GM19463 (cell line): ENCODE measurements at regions not wholly inside any gene's neighbourhood (a gene's known extent, or its start where the extent isn't known, plus 50 kb on each side); places are given as distances from the start of the nearest gene placed in this dataset.

Experiments
- ATAC-seq: cut with Tn5 transposase; IDR thresholded peaks from one replicate; pipeline ENCODE4 v1.9.1; 2021; ENCODE audit warnings: mild to moderate bottlenecking, moderate library complexity; ENCODE audit not compliant: unreplicated experiment

DNA sequence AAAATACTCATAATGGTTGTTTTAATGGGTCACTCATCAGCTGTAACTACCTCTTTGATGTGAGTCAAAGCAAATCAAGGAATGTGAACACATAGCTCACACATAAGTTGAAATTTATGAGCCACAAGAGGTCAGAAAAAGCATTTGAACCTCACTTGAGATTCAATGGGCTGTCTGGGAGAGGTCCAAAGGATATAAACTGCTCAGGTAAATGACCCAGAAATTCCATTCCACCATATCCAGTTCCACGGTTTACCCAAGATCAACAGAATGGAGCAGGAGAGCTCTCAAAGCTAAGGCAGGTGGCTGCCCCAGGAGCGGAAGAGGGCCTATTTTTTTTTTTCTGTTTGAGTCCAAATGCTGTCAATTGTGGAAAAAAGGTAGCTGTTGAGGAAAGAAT lies 464.1 kb downstream of the TNS1 start:
- ATAC-seq: no peak

DNA sequence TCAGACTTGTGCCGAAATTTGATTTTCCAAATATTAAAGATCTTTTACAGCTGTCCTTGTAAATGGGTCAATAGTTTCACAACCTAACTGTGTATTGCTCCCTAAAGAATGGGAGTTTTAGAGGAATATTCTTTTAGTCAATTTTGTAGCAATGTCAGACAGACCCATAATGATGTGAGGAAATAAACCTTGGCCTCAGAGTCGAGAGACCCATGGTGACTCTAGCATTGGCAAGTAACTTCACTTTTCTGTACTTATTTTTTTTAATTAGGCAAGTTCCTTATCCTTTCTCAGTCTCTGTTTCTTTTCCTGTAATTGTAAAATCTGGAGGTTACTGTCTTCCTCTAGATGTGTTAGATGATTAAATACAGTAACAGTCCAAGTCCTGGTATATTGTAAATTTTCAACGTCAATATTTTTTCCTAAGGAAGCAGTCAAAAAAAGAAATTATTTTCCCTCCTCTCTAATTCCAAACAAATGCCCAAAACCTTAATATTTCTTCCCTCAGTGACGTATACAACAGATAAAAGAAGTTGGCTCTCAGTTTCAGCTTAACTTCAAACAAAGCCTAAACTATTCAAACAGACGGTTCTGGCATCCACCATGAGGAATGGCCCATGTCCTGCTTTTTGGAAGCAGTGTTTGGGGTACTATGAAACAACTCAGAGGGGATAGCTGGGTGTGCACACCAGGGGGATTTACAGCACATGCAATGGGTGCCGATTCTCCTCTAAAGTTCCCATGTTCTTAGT lies 466.7 kb downstream of the TNS1 start:
- ATAC-seq: no peak

DNA sequence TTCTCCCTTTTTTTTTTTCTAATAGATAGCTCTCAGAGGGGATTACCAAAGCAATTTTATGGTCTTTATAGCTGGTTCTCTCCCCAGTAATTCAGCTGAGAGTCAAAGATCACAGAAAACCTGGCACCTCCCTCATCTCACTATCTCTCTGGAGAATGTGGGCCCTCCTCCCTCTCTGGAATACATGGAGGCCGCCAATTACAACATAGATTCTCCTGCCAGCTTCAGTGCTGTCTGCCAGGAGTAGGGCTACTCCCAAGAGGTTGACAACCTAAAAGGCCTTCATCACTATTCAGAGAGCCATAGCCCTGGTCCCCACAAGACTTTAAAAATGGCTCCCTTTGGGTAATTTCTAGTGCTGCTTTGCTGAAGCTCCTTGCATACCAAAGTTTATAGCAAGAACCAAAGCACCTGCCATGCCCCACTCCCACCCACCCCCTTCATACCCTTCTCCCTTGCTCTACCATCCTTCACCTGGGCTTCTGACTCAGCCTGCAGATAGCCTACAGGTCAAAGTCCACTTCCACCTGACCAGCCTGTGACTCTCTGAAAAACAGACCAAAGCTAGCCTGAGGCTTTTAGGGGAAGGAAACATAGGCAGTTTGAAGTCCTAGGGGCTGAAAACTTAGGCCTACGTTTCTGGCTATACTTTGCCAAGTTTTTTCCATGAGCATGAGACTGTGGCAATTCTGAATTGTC lies 472.3 kb downstream of the TNS1 start:
- no peak for ATAC-seq

DNA sequence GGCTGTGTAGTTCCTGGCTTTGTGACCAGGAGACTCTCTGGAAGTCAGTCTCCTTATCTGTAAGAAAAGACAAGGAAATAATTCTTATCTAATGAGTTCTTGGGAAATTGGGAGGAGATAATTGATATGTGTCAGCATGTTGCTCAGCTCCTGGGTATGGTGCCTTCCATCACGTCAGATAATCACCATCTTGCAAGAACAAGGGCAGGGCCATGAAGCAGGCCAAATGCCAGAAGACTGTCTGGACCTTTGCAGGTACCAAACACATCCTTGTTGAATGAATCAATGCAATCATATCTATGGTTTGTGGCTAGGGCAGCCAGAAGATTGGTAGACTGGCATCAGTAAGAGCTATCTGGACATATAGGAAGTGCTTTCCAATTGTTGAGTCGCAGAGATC lies 473.5 kb downstream of the TNS1 start:
- ATAC-seq: no peak

DNA sequence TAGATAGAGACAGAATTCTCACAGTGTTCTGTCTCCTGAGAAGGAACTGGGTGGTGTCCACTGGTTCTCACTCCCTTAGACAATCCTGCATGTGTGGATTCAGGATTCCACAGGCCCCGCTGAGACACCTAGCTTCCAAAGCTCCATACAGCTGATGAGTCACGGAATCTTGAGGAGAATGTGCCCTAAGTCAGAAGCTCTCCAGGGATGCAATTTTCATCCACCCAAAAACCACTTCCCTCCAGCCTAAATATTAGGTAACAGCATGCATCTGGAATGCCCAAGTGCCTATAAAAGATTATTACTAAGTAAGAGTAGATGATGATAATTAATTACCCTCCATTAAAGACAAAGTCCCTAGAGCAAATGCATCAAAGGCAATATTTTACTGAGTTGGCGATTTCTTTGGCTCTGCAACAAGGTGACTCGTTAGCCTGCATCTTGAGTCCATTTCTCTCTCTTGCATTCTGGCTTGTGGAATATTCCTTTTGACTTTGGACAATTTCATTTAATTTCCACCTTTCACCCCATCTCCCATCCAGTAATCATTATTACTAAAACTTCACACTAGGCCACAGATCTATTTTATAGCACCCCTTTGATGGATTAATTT lies 475.1 kb downstream of the TNS1 start:
- ATAC-seq: no peak

DNA sequence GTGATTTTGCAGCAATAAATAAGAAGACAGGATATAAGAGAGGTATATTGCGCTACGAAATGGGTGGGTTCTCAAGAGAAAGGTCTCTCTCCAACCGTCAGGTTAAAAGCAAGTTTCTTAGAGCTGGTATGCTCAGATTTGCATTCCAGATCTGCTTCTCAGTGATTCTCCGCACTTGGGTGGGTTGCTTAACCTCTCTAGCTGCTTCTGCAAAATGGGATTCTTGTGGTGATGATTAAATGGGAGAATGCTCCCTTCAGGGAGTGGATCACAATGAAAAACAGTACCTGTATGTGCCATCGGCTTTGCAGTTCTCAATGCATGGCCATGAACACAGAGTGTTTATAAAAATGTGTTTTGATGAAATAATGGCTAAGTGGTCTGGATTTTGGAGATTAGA lies 477.7 kb downstream of the TNS1 start:
- no peak for ATAC-seq

DNA sequence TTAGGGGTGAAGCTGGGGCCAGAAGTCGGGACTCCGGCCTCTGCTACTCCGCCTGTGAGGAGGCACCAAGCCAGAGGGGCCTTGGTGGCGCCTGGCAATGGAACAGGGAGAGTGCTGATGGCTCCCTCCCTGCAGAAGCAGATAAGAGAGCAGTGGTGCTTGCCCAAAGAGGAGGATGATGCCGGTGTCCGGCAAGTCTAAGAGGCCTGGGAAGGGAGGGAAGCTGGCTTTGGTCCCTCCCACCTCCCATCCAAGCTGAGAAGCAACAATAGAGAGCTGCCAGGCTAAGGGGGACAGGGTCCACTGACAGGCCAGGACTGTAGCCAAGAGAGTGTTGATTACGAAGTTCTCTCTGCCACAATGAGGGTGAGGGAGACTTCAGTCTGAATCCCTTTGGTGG lies 479.5 kb downstream of the TNS1 start:
- no peak for ATAC-seq

DNA sequence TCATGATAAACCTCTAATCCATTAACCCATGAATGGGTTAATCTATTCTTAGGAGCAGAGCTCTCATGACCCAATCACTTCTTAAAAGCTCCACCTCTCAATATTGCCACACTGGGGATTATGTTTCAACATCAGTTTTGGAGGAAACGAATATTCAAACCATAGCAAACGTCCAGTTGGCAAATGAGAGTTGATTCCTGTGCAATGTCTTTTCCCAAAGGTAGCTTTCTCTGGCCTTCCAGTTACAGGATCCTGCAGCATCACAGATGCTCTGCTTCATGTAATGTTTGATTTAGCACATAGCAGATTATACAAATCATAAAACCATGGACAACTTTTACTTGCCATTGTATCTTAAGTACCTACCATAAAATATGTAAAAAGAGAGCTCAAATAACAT lies 481.0 kb downstream of the TNS1 start:
- ATAC-seq: no peak

DNA sequence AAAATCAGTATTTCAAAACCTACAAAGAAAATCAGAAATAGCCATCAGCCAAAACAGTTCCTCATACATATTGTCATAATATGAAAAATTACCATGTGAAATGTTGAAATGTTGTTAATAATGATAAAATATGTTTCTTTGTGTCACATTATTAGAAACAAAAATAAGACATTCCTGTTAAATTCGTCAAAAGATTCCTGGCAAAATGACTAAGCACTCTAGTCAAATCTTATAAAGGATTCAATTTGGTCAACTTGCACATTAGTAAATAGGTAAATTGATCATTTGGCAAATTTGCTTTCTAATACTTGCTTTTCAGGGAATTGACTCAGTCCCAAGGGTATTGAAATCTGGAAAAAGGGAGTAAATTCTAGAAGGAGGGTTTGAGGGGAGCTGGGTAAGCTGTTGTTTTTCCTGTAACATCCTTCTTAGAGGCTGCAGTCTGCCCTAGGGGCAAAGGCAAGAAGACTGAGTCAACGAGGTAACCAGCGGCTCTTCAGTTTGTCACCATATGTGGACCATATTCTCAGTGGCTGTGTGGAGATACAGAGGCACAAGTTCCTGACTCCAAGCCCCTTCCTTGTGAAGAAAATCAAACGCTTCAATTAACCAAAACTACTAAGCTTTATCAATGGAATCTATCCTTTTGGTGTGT lies 482.3 kb downstream of the TNS1 start:
- no peak for ATAC-seq

DNA sequence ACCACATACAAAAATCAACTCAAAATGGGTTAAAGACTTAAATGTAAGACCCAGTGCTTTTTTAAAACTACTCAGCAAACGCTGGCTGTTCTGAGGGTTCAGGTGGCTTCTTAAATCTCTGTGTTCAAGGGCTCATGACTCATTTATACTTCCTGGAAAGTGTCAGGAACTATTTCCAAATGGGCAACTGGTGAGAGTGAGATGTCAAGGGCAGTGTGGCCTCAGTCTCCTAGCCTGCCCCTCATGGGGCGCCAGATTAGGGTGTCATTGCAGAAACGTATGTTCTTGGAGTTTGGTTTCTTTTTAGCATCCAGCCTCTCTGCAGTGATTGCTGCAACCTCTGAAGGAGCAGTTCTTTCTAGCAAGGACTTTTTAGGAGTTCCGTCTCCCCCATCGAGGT lies 485.4 kb downstream of the TNS1 start:
- no peak for ATAC-seq

DNA sequence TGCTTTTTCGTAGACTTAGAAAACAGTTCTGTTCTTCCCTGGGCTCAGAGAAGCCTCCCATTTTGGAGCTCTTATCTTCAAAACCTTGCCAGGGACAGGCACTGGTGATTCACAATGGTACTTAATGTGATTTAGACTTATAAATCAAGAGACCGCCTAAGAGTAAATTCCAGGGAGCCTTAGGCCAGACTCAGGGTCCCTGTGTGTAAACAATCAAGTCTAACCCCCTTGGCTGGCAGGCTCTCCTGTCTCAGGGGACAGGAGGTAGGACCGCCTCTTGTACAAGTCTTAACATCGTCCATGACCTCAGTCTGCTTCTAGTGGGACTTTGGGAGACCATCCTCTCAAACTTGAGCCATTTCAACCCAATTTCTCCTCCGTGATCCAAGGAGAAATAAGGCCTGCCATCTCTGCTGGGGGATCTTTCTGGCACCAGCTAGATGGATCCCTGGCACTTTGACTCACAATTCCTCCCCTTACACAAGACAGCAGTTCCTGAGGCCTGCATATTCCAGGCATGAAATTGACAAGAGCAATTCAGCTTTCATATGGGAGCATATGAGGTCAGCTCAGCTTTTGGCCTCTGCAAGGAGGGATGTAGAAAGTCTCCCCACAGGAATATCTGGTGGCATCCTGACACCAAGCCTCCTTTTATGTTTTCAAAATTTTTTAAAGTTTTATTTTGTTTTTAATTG lies 487.0 kb downstream of the TNS1 start:
- ATAC-seq: no peak

DNA sequence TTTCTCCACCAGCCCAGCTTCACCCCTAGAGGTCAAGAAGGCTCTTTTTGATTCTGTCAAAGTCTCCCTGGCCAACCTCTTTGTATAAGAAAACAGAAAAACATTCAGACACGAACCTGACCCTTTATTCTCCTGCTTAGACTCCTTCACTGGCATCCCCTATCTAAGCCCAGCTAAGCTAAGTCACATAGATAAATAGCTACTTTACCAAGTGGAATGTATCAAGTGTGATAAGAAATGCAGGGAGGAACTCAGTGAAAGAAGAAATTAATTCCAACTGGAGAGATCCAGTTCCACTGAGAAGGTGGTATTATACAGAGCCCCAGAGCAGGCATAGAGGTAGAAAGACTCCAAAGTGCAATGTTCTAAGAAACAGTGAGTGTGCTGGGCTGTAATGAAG lies 489.5 kb downstream of the TNS1 start:
- no peak for ATAC-seq

DNA sequence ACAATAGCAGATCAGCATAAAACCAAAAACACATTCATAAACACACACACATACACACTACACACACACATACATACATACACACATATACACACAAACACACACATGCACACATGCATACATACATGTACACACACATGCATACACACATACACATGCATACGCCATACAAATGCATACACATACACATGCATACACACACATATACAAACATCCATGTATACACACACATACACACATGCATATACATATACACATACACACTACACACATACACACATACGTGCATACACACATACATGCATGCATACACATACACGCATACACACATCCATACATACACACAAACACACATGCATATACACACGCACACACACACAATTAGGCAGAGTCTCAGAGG lies 490.1 kb downstream of the TNS1 start:
- ATAC-seq: no peak

DNA sequence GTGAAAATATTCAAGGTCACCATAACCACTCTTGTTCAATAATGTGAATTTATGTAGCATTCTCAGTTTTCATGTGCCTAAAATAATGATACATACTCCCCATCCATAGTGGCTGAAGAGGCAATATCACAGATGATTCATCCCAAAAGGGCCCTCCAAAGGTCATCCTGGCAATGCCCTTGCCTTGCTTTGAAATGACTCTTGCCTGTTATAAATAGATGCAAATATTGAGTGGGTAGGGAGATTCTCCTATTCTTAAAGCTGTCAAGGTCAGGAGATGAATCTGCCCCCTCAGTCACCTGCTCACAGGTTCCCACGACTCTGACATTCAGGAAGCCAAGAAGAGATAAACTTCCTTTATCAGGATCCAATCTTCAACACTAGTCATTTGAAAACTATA lies 490.5 kb downstream of the TNS1 start:
- no peak for ATAC-seq

DNA sequence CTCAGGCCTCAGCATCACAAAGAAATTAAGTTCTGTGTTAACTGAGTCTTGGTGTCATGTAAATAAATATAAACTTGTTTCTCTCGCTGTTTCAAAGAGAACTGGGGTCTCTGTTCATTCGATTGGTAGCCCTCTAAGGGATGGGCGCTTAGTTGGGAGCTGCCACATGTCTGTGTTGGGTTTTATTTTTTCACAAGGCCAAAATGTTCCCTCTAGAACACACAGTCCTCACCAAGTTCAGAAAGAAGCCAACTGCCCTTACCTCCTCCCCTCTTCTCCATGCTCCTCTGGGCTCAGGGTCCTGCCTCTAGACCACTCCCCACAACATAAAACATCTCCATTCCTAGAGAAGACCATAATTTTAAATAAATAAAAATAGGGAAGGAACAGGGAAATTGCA lies 490.9 kb downstream of the TNS1 start:
- ATAC-seq: no peak

DNA sequence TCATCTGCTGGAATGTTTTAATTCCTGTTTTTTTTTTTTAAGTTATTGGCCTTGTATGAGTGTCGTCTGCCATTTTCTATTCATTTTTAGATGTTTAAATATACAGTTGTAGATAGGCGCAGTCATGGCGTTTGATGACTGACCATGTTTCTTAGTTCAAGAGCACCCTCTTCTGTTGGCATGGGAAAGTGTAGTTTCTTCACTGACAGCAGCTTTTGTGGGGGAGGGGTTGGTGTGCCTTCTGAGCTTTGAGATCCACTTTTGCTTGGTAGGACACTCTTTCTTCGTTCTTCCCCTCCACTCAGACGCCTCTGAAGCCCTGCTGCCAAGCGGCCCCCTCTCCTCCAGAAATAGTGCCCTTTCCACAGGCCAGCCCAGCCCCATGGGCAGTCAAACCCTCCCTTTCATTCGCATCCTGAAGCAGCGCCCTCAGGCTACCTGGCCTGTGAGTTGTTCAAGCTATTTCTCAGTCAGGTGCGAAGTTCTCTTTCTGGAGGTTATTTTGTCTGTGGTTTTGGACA lies 492.0 kb downstream of the TNS1 start:
- peak; percentile 58 for ATAC-seq

DNA sequence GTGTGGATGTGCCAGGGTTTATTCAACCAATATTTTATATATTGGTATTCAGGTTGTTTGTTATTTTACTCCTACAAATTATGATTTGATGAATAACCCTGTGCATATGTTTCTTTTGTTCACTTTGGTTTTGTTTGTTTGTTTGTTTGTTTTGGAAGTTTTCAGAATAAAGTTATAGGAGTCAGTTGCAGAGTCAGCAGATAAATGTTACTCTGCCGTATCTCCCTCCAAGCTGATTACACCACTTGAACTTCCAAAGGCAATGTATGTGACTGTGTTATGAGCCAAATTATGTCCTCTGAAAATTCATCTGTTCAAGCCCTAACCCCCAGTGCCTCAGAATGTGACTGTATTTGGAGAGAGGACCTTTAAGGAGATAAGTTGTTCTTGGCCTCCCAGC lies 497.5 kb downstream of the TNS1 start:
- no peak for ATAC-seq

DNA sequence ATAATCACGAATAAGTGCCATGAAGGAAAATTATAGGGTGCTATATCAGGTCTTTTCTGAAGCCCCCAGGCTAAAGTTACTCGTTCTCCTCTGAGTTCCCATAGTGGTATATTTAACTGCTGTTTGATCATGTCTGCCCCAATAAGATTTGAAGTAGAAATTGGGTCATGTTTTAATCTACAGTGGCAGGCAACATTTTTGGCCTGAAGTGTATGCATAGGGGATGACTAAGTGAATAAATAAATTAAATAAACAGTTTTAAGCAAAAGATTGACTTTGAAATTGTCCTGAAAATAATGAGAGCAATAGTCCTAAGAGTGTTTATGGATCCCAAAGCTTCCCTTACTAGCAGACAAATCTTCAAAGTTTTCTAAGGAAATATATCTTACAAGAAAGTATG lies 500.9 kb downstream of the TNS1 start:
- ATAC-seq: no peak

DNA sequence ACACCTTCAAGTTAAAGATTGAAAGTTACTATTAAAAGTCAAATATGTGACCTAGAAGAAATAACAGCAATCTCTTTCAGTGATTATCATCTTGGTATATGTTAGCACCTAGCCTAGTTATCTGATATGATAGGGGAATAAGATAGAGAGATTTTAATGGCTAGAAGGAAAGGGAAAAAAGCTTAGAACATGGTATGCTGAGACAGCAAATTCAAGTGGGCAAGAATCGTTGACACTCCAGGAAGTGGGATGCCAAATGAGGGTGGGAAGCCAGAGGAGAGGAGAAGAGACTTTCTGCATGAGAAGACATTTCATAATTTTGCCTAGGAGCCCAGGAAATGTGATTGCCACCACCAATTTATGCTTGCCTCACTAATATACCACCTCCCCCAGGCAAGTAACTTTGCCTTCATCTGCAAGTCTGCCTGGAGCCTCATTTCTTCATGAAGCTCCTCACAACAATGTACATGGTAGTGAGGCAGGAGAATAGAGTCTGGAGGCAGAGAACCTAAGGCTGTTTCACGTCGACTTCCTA lies 504.9 kb downstream of the TNS1 start:
- ATAC-seq: no peak

DNA sequence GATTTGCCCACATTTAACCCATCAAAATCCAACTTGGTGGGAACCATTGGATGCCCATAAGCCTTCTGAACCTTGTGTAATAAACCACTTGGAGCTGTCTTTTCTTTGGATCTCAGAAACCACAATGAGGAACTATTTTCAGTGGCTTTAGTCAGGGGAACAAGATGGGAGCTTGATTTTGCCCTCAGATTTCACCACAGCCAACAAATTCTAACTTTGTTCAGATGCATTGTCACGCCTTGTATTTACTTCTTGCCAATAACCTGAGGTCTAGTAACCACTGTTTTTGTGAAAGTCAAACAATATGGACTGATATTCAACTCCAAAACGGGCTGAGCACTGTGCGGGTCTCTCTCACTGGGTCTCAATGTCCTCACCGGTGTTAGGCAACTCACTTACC lies 508.2 kb downstream of the TNS1 start:
- no peak for ATAC-seq

DNA sequence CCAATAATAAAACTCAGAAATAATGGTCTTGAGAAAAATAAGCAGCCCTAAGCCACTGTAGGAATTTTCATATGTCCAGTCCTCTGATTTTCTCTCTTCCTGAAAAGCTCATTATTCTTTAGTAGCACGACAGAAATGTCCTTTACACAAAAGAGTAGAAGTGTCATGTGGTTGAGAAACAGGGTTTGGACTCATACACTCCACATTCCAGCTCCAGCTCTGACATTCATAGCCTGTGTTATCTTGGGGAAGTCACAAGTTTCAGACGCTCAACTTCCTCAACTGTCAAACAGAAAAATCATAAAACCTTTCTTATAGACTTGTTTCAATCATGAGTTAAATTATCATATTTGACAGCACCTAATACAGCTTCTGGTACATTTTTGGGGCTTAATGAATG lies 511.5 kb downstream of the TNS1 start:
- ATAC-seq: no peak
